GM12878 (cell line): ENCODE measurements at regions not wholly inside any gene's neighbourhood (a gene's known extent, or its start where the extent isn't known, plus 50 kb on each side); places are given as distances from the start of the nearest gene placed in this dataset.

Experiments
- ATAC-seq: fragments of 200-7000 bp; cut with Tn5 transposase; 3 replicates; pipeline ENCODE4 v1.9.1; 2020; ENCODE audit warnings: mild to moderate bottlenecking, moderate library complexity
- BruUV-seq: library from RNA; stranded (reverse); fragments of 400-500 nt; replicated peaks from 2 replicates; lab custom pipeline; 2021; lab: Mats Ljungman, UMichigan
- CTCF ChIA-PET: fragments of 300-600 bp; sonication (Branson Sonifier 250); formaldehyde crosslinking; extraction: SDS; loops from one replicate; lab custom pipeline; 2021; ENCODE audit warnings: inconsistent platforms; lab: Yijun Ruan, JAX
- POLR2A ChIA-PET: fragments of 350-600 bp; formaldehyde crosslinking; extraction: SDS; loops from one replicate; lab custom pipeline; 2021; ENCODE audit warnings: inconsistent platforms; lab: Charles Lee
- RAD21 ChIA-PET: fragments of 300-600 bp; sonication (Branson Sonifier 250); formaldehyde crosslinking; loops from one replicate; lab custom pipeline; 2023; ENCODE audit warnings: antibody characterized with exemption; ENCODE audit not compliant: unreplicated experiment; lab: Charles Lee
- SMC1A ChIA-PET: fragments of 300-600 bp; sonication (Branson Sonifier 250); formaldehyde crosslinking; loops from one replicate; lab custom pipeline; 2023; ENCODE audit not compliant: unreplicated experiment, uncharacterized antibody; lab: Charles Lee
- DNase-seq: peaks from one replicate; pipeline ENCODE4 v3.0.0-alpha.2; 2011; ENCODE audit warnings: low read depth, low spot score
- FAIRE-seq: peaks from 3 replicates; lab custom pipeline; 2011; peaks lifted over from hg19 to GRCh38; lab: Jason Lieb, UNC
- H2AFZ ChIP-seq: 2 replicates; pipeline ENCODE4 v1.6.0; 2011; ENCODE audit warnings: low read depth, low read length, control low read depth; ENCODE audit not compliant: control insufficient read depth
- H3K27ac ChIP-seq: 2 replicates; pipeline ENCODE4 v1.5.1; 2011; ENCODE audit warnings: control low read depth; ENCODE audit not compliant: control insufficient read depth, insufficient read depth
- H3K27me3 ChIP-seq, 2 experiments: replicated peaks in 1 of 2; 2 replicates each; pipeline versions ENCODE4 v1.6.0 to v1.6.1; 2011; ENCODE audit warnings: low read length in 1 of 2; ENCODE audit not compliant: control insufficient read depth in 2 of 2, insufficient read depth in 2 of 2
- H3K36me3 ChIP-seq, 2 experiments: 2 replicates each; pipeline ENCODE4 v1.5.1; 2011; ENCODE audit warnings: low read length in 1 of 2; ENCODE audit not compliant: control insufficient read depth in 2 of 2, insufficient read depth in 2 of 2
- H3K4me1 ChIP-seq: 2 replicates; pipeline ENCODE4 v1.6.1; 2011; ENCODE audit warnings: mild to moderate bottlenecking, low read length, moderate library complexity, mixed read lengths; ENCODE audit not compliant: control insufficient read depth, insufficient read depth
- H3K4me2 ChIP-seq: 2 replicates; pipeline ENCODE4 v1.6.0; 2011; ENCODE audit warnings: control low read depth; ENCODE audit not compliant: control insufficient read depth, insufficient read depth
- H3K4me3 ChIP-seq: fragments of 200-600 bp; sonication (generic); 2 replicates; pipeline ENCODE4 v1.5.1; 2016
- H3K79me2 ChIP-seq: 2 replicates; pipeline ENCODE4 v1.6.0; 2011; ENCODE audit warnings: low read length; ENCODE audit not compliant: control insufficient read depth, insufficient read depth
- H3K9ac ChIP-seq: 2 replicates; pipeline ENCODE4 v1.8.0; 2011; ENCODE audit warnings: low read length, control low read depth, mixed read lengths; ENCODE audit not compliant: control insufficient read depth, insufficient read depth
- H3K9me3 ChIP-seq: replicated peaks from 3 replicates; pipeline ENCODE4 v1.5.1; 2011; ENCODE audit warnings: mild to moderate bottlenecking, low read length; ENCODE audit not compliant: control insufficient read depth, insufficient read depth
- H4K20me1 ChIP-seq: 2 replicates; pipeline ENCODE4 v1.6.0; 2011; ENCODE audit not compliant: control insufficient read depth, insufficient read depth
- BCL11A ChIP-seq: IDR thresholded peaks from 2 replicates; pipeline ENCODE4 v1.6.1; 2011; ENCODE audit warnings: low read depth, low read length
- CBFB ChIP-seq: IDR thresholded peaks from 2 replicates; pipeline ENCODE4 v1.6.1; 2016; ENCODE audit warnings: antibody characterized with exemption, low read depth
- HDAC2 ChIP-seq: fragments of 200-600 bp; sonication (generic); IDR thresholded peaks from 2 replicates; pipeline ENCODE4 v1.6.1; 2017
- HDAC6 ChIP-seq: fragments of 200-600 bp; sonication (generic); IDR thresholded peaks from one replicate; pipeline ENCODE4 v1.8.0; 2017; ENCODE audit warnings: antibody characterized with exemption; ENCODE audit not compliant: unreplicated experiment
- MTA3 ChIP-seq: IDR thresholded peaks from 2 replicates; pipeline ENCODE4 v1.6.1; 2012; ENCODE audit warnings: low read length, inconsistent platforms, borderline replicate concordance
- NR2F1 ChIP-seq: fragments of 450-650 bp; conservative IDR thresholded peaks from 2 replicates; pipeline ENCODE4 v1.6.1; 2017; ENCODE audit warnings: mild to moderate bottlenecking
- REST ChIP-seq: IDR thresholded peaks from 2 replicates; pipeline ENCODE4 v1.6.1; 2012; ENCODE audit warnings: mild to moderate bottlenecking, low read depth, low read length
- YBX1 ChIP-seq: fragments of 450-650 bp; IDR thresholded peaks from 2 replicates; pipeline ENCODE4 v1.6.1; 2016; ENCODE audit warnings: antibody characterized with exemption
- ZNF207 ChIP-seq: fragments of 450-650 bp; IDR thresholded peaks from 2 replicates; pipeline ENCODE4 v1.6.1; 2014; ENCODE audit warnings: antibody characterized with exemption, mild to moderate bottlenecking, borderline replicate concordance
- ZNF217 ChIP-seq: fragments of 450-650 bp; IDR thresholded peaks from 2 replicates; pipeline ENCODE4 v1.6.1; 2017; ENCODE audit warnings: antibody characterized with exemption, mild to moderate bottlenecking
- ZNF24 ChIP-seq: fragments of 450-650 bp; IDR thresholded peaks from 2 replicates; pipeline ENCODE4 v1.6.1; 2017; ENCODE audit warnings: antibody characterized with exemption, mild to moderate bottlenecking
- WGBS: methylation state at CpG from one replicate; pipeline ENCODE4 v1.1.6; 2016; ENCODE audit warnings: low lambda C conversion rate; ENCODE audit not compliant: insufficient replicate concordance, insufficient coverage; ENCODE audit errors: missing lambda C conversion rate; 5-methylcytosine and 5-hydroxymethylcytosine counted together
- in situ Hi-C: fragments of 300-500 bp; cut with MboI; formaldehyde crosslinking; loops from 9 replicates; pipeline ENCODE4 v1.14.3; 2018; ENCODE audit warnings: mixed read lengths
- intact Hi-C: fragments of 100-400 bp; cut with micrococcal nuclease; formaldehyde crosslinking; loops from one replicate; pipeline ENCODE4 v1.14.2; 2022; ENCODE audit not compliant: unreplicated experiment
- TF ChIP-seq, protein P1 (sequence below): IDR thresholded peaks from 2 replicates; pipeline ENCODE4 v1.6.1; 2012; ENCODE audit warnings: low read depth, low read length, improper control_type of control experiment

GRCh38 chr9:36730414-36730813 is 157.7 kb downstream of the MELK start:
- no peak for DNase-seq
- H2AFZ ChIP-seq = no peak overlapping the region
- ChIA-PET POLR2A (interaction anchor here (0.6 kb wide), 1 partner anchor 552 kb away, joined by 4 read pairs; no protein-coding TSS in a partner anchor), CTCF (interaction anchor here (0.6 to 3.0 kb wide), 6 partner anchors 12 to 676 kb away, joined by 3 to 63 read pairs (median 4); no protein-coding TSS in a partner anchor)
- no TSS peak for BruUV-seq
- no peaks in the 10 kb centered on the region for H3K27me3 ChIP-seq
- no peaks in the 10 kb centered on the region for H3K36me3 ChIP-seq
- no peaks in the 10 kb centered on the region for H3K79me2 ChIP-seq
- intact Hi-C loops = no loop called here
- H3K4me1 ChIP-seq = peaks cover 6% of the 10 kb centered on the region
- no peak overlapping the region for H3K9ac ChIP-seq
- no peak for TF ChIP-seq HDAC6
- TF ChIP-seq CBFB = no peak
- TF ChIP-seq REST = no peak
- TF ChIP-seq ZNF207 = no peak
- TF ChIP-seq, protein P1, sequence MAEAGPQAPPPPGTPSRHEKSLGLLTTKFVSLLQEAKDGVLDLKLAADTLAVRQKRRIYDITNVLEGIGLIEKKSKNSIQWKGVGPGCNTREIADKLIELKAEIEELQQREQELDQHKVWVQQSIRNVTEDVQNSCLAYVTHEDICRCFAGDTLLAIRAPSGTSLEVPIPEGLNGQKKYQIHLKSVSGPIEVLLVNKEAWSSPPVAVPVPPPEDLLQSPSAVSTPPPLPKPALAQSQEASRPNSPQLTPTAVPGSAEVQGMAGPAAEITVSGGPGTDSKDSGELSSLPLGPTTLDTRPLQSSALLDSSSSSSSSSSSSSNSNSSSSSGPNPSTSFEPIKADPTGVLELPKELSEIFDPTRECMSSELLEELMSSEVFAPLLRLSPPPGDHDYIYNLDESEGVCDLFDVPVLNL = no peak
- TF ChIP-seq MTA3 = no peak
- TF ChIP-seq ZNF217 = no peak
- no peak for TF ChIP-seq BCL11A
- no peak for TF ChIP-seq YBX1
- no peak for TF ChIP-seq ZNF24
- no peak for TF ChIP-seq HDAC2
- TF ChIP-seq NR2F1 = no peak
- TF ChIP-seq, all 136 proteins: peak for 0
- 88% methylated on average over 5 of the region's 5 CpGs for WGBS
- Histone ChIP-seq H3K27ac (no peak overlapping the region), H3K4me2 (no peak overlapping the region), H4K20me1 (no peaks in the 10 kb centered on the region), H3K4me3 (no peak overlapping the region), H3K9me3 (no peaks in the 10 kb centered on the region)
- ChIA-PET SMC1A (interaction anchor here (0.9 to 2.2 kb wide), 5 partner anchors 15 to 323 kb away, joined by 3 to 9 read pairs (median 3); no protein-coding TSS in a partner anchor), RAD21 (interaction anchor here (2.4 to 4.0 kb wide), 2 partner anchors 97 to 322 kb away, joined by 7 to 35 read pairs; no protein-coding TSS in a partner anchor)
- ATAC-seq (no peak), FAIRE-seq (no peak)
- in situ Hi-C loops = loop anchor here (25.0 kb wide), 1 partner anchor 318 kb away; the partner anchor contains the start of gene RNF38
